Stomach (tissue), 8 donors: ENCODE measurements at regions not wholly inside any gene's neighbourhood (a gene's known extent, or its start where the extent isn't known, plus 50 kb on each side); places are given as distances from the start of the nearest gene placed in this dataset.

ENCODE experiments used
- DNase-seq, 2 donors: peaks; one replicate each; pipeline versions ENCODE4 v3.0.0 to v3.0.0-alpha.2; 2013 to 2019
- H3K27ac ChIP-seq, 5 donors: fragments of 200-600 bp in 4 of 5; sonication (generic) in 4 of 5; one replicate each; pipeline ENCODE4 v1.5.1; 2013 to 2019; ENCODE audit warnings: mild to moderate bottlenecking in 1 of 5, moderate library complexity in 1 of 5
- H3K27me3 ChIP-seq, 3 donors: fragments of 200-600 bp; sonication (generic); one replicate each; pipeline ENCODE4 v1.5.1; 2017 to 2019; ENCODE audit warnings: mixed run types in 1 of 3
- H3K36me3 ChIP-seq, 4 donors: fragments of 200-600 bp; sonication (generic); 1 replicate in 3 of 4; 2 replicates in 1 of 4; pipeline ENCODE4 v1.5.1; 2016 to 2019
- H3K4me1 ChIP-seq, 4 donors: fragments of 200-600 bp; sonication (generic); one replicate each; pipeline ENCODE4 v1.5.1; 2016 to 2019
- H3K4me3 ChIP-seq, 4 donors: fragments of 200-600 bp; sonication (generic) in 3 of 4; one replicate each; pipeline ENCODE4 v1.5.1; 2016 to 2019; ENCODE audit warnings: mild to moderate bottlenecking in 1 of 4
- H3K9me3 ChIP-seq, 4 donors: fragments of 200-600 bp; sonication (generic); one replicate each; pipeline ENCODE4 v1.5.1; 2016 to 2019
- CTCF ChIP-seq, 7 experiments: fragments of 450-650 bp in 4 of 7; fragments of 200-600 bp in 3 of 7; sonication (generic) in 3 of 7; IDR thresholded peaks; one replicate each; pipeline ENCODE4 v1.5.1; 2016 to 2019; ENCODE audit warnings: antibody characterized with exemption in 7 of 7, control low read depth in 2 of 7, mild to moderate bottlenecking in 1 of 7
- EP300 ChIP-seq: sonication (generic); formaldehyde crosslinking; IDR thresholded peaks from one replicate; pipeline ENCODE4 v1.6.1; 2017; ENCODE audit warnings: antibody characterized with exemption
- POLR2A ChIP-seq, 4 donors: fragments of 450-650 bp; IDR thresholded peaks; one replicate each; pipeline ENCODE4 v1.6.1; 2016; ENCODE audit warnings: antibody characterized with exemption in 4 of 4, control low read depth in 2 of 4, mild to moderate bottlenecking in 1 of 4, moderate library complexity in 1 of 4
- POLR2AphosphoS5 ChIP-seq, 3 donors: sonication (generic); formaldehyde crosslinking; IDR thresholded peaks; one replicate each; pipeline ENCODE4 v1.6.1; 2016; ENCODE audit warnings: antibody characterized with exemption in 3 of 3
- WGBS, 5 donors: extraction: QIAGEN DNeasy Blood & Tissue Kit in 3 of 5; methylation state at CpG; one replicate each; pipeline versions ENCODE4 v1.1.5 to v1.1.7; 2013 to 2018; 5-methylcytosine and 5-hydroxymethylcytosine counted together
- intact Hi-C: fragments of 100-400 bp; cut with DNase I; formaldehyde crosslinking; loops from one replicate; pipeline ENCODE4 v1.15.1; 2023; ENCODE audit warnings: low total_unique reads
- donor health status: healthy with polysubstance abuse.
- donor health status: Bipolar disorder and iron deficiency.
- donor health status: healthy.

- no peak overlapping the region for H3K27ac ChIP-seq
- 20 to 53% (median 43%) methylated on average over 1 of the region's 1 CpG for WGBS, 5 donors
- H3K9me3 ChIP-seq: no peaks in the 10 kb centered on the region
- peak in 1 of 2 donors; percentile 12 for DNase-seq
- H3K36me3 ChIP-seq: no peaks in the 10 kb centered on the region
- no peak overlapping the region for H3K4me3 ChIP-seq
- TF ChIP-seq CTCF (IDR thresholded peaks at IDR 0.05): no peak
- no peaks in the 10 kb centered on the region for H3K27me3 ChIP-seq
- intact Hi-C loops: no loop called here
- H3K4me1 ChIP-seq: no peaks in the 10 kb centered on the region
Observed at GRCh38 chr12:60257063-60257462, 661.2 kb downstream of the SLC16A7 start.

- H3K27me3 ChIP-seq: no peaks in the 10 kb centered on the region
- H3K36me3 ChIP-seq: no peaks in the 10 kb centered on the region
- H3K9me3 ChIP-seq: no peaks in the 10 kb centered on the region
- 71 to 83% (median 77%) methylated on average over 3 of the region's 3 CpGs for WGBS, 5 donors
- intact Hi-C loops: no loop called here
- H3K27ac ChIP-seq: no peak overlapping the region
- no peak for DNase-seq
- H3K4me3 ChIP-seq: no peak overlapping the region
- H3K4me1 ChIP-seq: no peaks in the 10 kb centered on the region
- no peak for TF ChIP-seq POLR2AphosphoS5 (IDR thresholded peaks at IDR 0.05)
- TF ChIP-seq EP300: no peak
- TF ChIP-seq POLR2A (IDR thresholded peaks at IDR 0.05): no peak
- no peak for TF ChIP-seq CTCF (IDR thresholded peaks at IDR 0.05)
Observed at GRCh38 chr12:60259225-60259624, 663.4 kb downstream of the SLC16A7 start.

- WGBS, 5 donors: 60 to 70% (median 64%) methylated on average over 4 of the region's 4 CpGs
- TF ChIP-seq POLR2AphosphoS5 (IDR thresholded peaks at IDR 0.05): no peak
- TF ChIP-seq POLR2A (IDR thresholded peaks at IDR 0.05): no peak
- TF ChIP-seq CTCF (IDR thresholded peaks at IDR 0.05): no peak
- no peak for TF ChIP-seq EP300
- H3K27me3 ChIP-seq: no peaks in the 10 kb centered on the region
- no peaks in the 10 kb centered on the region for H3K9me3 ChIP-seq
- H3K4me3 ChIP-seq: no peak overlapping the region
- H3K36me3 ChIP-seq: no peaks in the 10 kb centered on the region
- no peak for DNase-seq
- no peak overlapping the region for H3K27ac ChIP-seq
- H3K4me1 ChIP-seq: no peaks in the 10 kb centered on the region
- intact Hi-C loops: no loop called here
Observed at GRCh38 chr12:60262378-60262777, 666.5 kb downstream of the SLC16A7 start.

- TF ChIP-seq CTCF (IDR thresholded peaks at IDR 0.05) (no peak), EP300 (no peak), POLR2A (IDR thresholded peaks at IDR 0.05) (no peak), POLR2AphosphoS5 (IDR thresholded peaks at IDR 0.05) (no peak)
- Histone ChIP-seq H3K36me3 (no peaks in the 10 kb centered on the region), H3K27me3 (no peaks in the 10 kb centered on the region), H3K4me1 (no peaks in the 10 kb centered on the region), H3K4me3 (no peak overlapping the region), H3K27ac (no peak overlapping the region), H3K9me3 (no peaks in the 10 kb centered on the region)
- DNase-seq: no peak
- intact Hi-C loops: no loop called here
Observed at GRCh38 chr12:60263161-60263560, 667.3 kb downstream of the SLC16A7 start.
